ENCODE measurements at regions not wholly inside any gene's neighbourhood (a gene's known extent, or its start where the extent isn't known, plus 50 kb on each side); places are given as distances from the start of the nearest gene placed in this dataset.

GRCh38 chr18:60996326-60996725 is 336.9 kb upstream of the CDH20 start:
- Mint-ChIP-seq H3K4me3 (no peak overlapping the region), H3K27me3 (no peaks in the 10 kb centered on the region), H3K27ac (no peak overlapping the region), H3K9me3 (peaks cover 16% of the 10 kb centered on the region), H3K36me3 (no peaks in the 10 kb centered on the region), H3K4me1 (no peaks in the 10 kb centered on the region)
- CTCF ChIA-PET = no interaction called here
- no peak for DNase-seq

- no peaks in the 10 kb centered on the region for H3K27me3 Mint-ChIP-seq
- no peak overlapping the region for H3K27ac Mint-ChIP-seq
- H3K4me1 Mint-ChIP-seq = no peaks in the 10 kb centered on the region
- H3K4me3 Mint-ChIP-seq = no peak overlapping the region
- CTCF ChIA-PET = no interaction called here
- no peak for DNase-seq
- H3K36me3 Mint-ChIP-seq = no peaks in the 10 kb centered on the region
- H3K9me3 Mint-ChIP-seq = peaks cover 16% of the 10 kb centered on the region
Measured at GRCh38 chr18:60996822-60997221, 336.4 kb upstream of the CDH20 start.

GRCh38 chr18:61001138-61001537 is 332.1 kb upstream of the CDH20 start:
- Mint-ChIP-seq H3K36me3 (no peaks in the 10 kb centered on the region), H3K9me3 (peaks cover 8% of the 10 kb centered on the region), H3K27me3 (no peaks in the 10 kb centered on the region), H3K4me3 (no peak overlapping the region), H3K27ac (no peak overlapping the region), H3K4me1 (no peaks in the 10 kb centered on the region)
- CTCF ChIA-PET = no interaction called here
- DNase-seq = no peak

- H3K9me3 Mint-ChIP-seq = peaks cover 4% of the 10 kb centered on the region
- no peaks in the 10 kb centered on the region for H3K36me3 Mint-ChIP-seq
- CTCF ChIA-PET = no interaction called here
- no peak overlapping the region for H3K27ac Mint-ChIP-seq
- DNase-seq = no peak
- H3K27me3 Mint-ChIP-seq = no peaks in the 10 kb centered on the region
- no peaks in the 10 kb centered on the region for H3K4me1 Mint-ChIP-seq
- H3K4me3 Mint-ChIP-seq = no peak overlapping the region
Measured at GRCh38 chr18:61006687-61007224, 326.5 kb upstream of the CDH20 start.

- Mint-ChIP-seq H3K27ac (no peak overlapping the region), H3K9me3 (peaks cover 16% of the 10 kb centered on the region), H3K27me3 (no peaks in the 10 kb centered on the region), H3K4me3 (no peak overlapping the region), H3K36me3 (no peaks in the 10 kb centered on the region), H3K4me1 (no peaks in the 10 kb centered on the region)
- CTCF ChIA-PET = no interaction called here
- DNase-seq = no peak
Measured at GRCh38 chr18:61019338-61020301, 313.6 kb upstream of the CDH20 start.

- CTCF ChIA-PET = no interaction called here
- Mint-ChIP-seq H3K4me3 (no peak overlapping the region), H3K27me3 (no peaks in the 10 kb centered on the region), H3K4me1 (no peaks in the 10 kb centered on the region), H3K9me3 (peaks cover 25% of the 10 kb centered on the region), H3K36me3 (no peaks in the 10 kb centered on the region), H3K27ac (no peak overlapping the region)
- no peak for DNase-seq
Measured at GRCh38 chr18:61025596-61025995, 307.6 kb upstream of the CDH20 start.

GRCh38 chr18:61031626-61032025 is 301.6 kb upstream of the CDH20 start:
- Mint-ChIP-seq H3K4me1 (no peaks in the 10 kb centered on the region), H3K27ac (no peak overlapping the region), H3K36me3 (no peaks in the 10 kb centered on the region), H3K4me3 (no peak overlapping the region), H3K9me3 (peaks cover 11% of the 10 kb centered on the region), H3K27me3 (no peaks in the 10 kb centered on the region)
- CTCF ChIA-PET = no interaction called here
- DNase-seq = no peak

GRCh38 chr18:61034580-61034979 is 298.6 kb upstream of the CDH20 start:
- H3K9me3 Mint-ChIP-seq = peaks cover 5% of the 10 kb centered on the region
- no peaks in the 10 kb centered on the region for H3K36me3 Mint-ChIP-seq
- no peak overlapping the region for H3K27ac Mint-ChIP-seq
- no peak for DNase-seq
- H3K4me1 Mint-ChIP-seq = no peaks in the 10 kb centered on the region
- H3K4me3 Mint-ChIP-seq = no peak overlapping the region
- CTCF ChIA-PET = no interaction called here
- H3K27me3 Mint-ChIP-seq = no peaks in the 10 kb centered on the region

- no peak overlapping the region for H3K27ac Mint-ChIP-seq
- no peaks in the 10 kb centered on the region for H3K27me3 Mint-ChIP-seq
- H3K9me3 Mint-ChIP-seq = peaks cover 2% of the 10 kb centered on the region
- no peak for DNase-seq
- H3K36me3 Mint-ChIP-seq = no peaks in the 10 kb centered on the region
- no peak overlapping the region for H3K4me3 Mint-ChIP-seq
- no peaks in the 10 kb centered on the region for H3K4me1 Mint-ChIP-seq
- CTCF ChIA-PET = no interaction called here
Measured at GRCh38 chr18:61039251-61039650, 294.0 kb upstream of the CDH20 start.

GRCh38 chr18:61047794-61048193 is 285.4 kb upstream of the CDH20 start:
- no peaks in the 10 kb centered on the region for H3K36me3 Mint-ChIP-seq
- CTCF ChIA-PET = no interaction called here
- DNase-seq = no peak
- H3K27me3 Mint-ChIP-seq = no peaks in the 10 kb centered on the region
- no peaks in the 10 kb centered on the region for H3K4me1 Mint-ChIP-seq
- peaks cover 17% of the 10 kb centered on the region for H3K9me3 Mint-ChIP-seq
- H3K27ac Mint-ChIP-seq = no peak overlapping the region
- no peak overlapping the region for H3K4me3 Mint-ChIP-seq

- Mint-ChIP-seq H3K27me3 (no peaks in the 10 kb centered on the region), H3K4me1 (no peaks in the 10 kb centered on the region), H3K4me3 (no peak overlapping the region), H3K9me3 (peaks cover 2% of the 10 kb centered on the region), H3K27ac (no peak overlapping the region), H3K36me3 (no peaks in the 10 kb centered on the region)
- CTCF ChIA-PET = no interaction called here
- no peak for DNase-seq
Measured at GRCh38 chr18:61057443-61057842, 275.8 kb upstream of the CDH20 start.

- H3K4me3 Mint-ChIP-seq = no peak overlapping the region
- no peak overlapping the region for H3K27ac Mint-ChIP-seq
- H3K9me3 Mint-ChIP-seq = peaks cover 2% of the 10 kb centered on the region
- CTCF ChIA-PET = no interaction called here
- H3K27me3 Mint-ChIP-seq = no peaks in the 10 kb centered on the region
- DNase-seq = no peak
- H3K36me3 Mint-ChIP-seq = no peaks in the 10 kb centered on the region
- no peaks in the 10 kb centered on the region for H3K4me1 Mint-ChIP-seq
Measured at GRCh38 chr18:61062258-61062657, 271.0 kb upstream of the CDH20 start.

GRCh38 chr18:61064911-61065310 is 268.3 kb upstream of the CDH20 start:
- Mint-ChIP-seq H3K36me3 (no peaks in the 10 kb centered on the region), H3K9me3 (peaks cover 3% of the 10 kb centered on the region), H3K4me1 (no peaks in the 10 kb centered on the region), H3K27ac (no peak overlapping the region), H3K4me3 (no peak overlapping the region), H3K27me3 (no peaks in the 10 kb centered on the region)
- no peak for DNase-seq
- CTCF ChIA-PET = no interaction called here

GRCh38 chr18:61076986-61077385 is 256.2 kb upstream of the CDH20 start:
- H3K27ac Mint-ChIP-seq = no peak overlapping the region
- H3K36me3 Mint-ChIP-seq = no peaks in the 10 kb centered on the region
- H3K4me1 Mint-ChIP-seq = no peaks in the 10 kb centered on the region
- CTCF ChIA-PET = no interaction called here
- H3K9me3 Mint-ChIP-seq = peaks cover 4% of the 10 kb centered on the region
- no peaks in the 10 kb centered on the region for H3K27me3 Mint-ChIP-seq
- DNase-seq = no peak
- H3K4me3 Mint-ChIP-seq = no peak overlapping the region

GRCh38 chr18:61079714-61080113 is 253.5 kb upstream of the CDH20 start:
- Mint-ChIP-seq H3K27ac (no peak overlapping the region), H3K4me3 (no peak overlapping the region), H3K36me3 (no peaks in the 10 kb centered on the region), H3K4me1 (no peaks in the 10 kb centered on the region), H3K9me3 (no peaks in the 10 kb centered on the region), H3K27me3 (no peaks in the 10 kb centered on the region)
- DNase-seq = no peak
- CTCF ChIA-PET = no interaction called here

All from activated naive CD4-positive, alpha-beta T cell treated with anti-CD3 and anti-CD28 coated beads, Interleukin-2, amount 10 ng/mL, durations not matched to agents 7 days and 5 days (primary cell).